HCT116 (cell line): ENCODE measurements at regions not wholly inside any gene's neighbourhood (a gene's known extent, or its start where the extent isn't known, plus 50 kb on each side); places are given as distances from the start of the nearest gene placed in this dataset.

Source experiments
- CEBPB ChIP-seq: IDR thresholded peaks from 2 replicates; pipeline ENCODE4 v1.6.1; 2012; ENCODE audit warnings: low read depth
- CTCF ChIP-seq, 3 experiments: fragments of 200-600 bp in 1 of 3; sonication (generic) in 1 of 3; IDR thresholded peaks in 2 of 3; conservative IDR thresholded peaks in 1 of 3; 2 replicates each; pipeline ENCODE4 v1.5.1; 2012 to 2017; ENCODE audit warnings: low read depth in 2 of 3, low read length in 2 of 3, antibody characterized with exemption in 1 of 3, borderline replicate concordance in 1 of 3, control low read depth in 1 of 3, mild to moderate bottlenecking in 1 of 3, mixed read lengths in 1 of 3, mixed run types in 1 of 3, moderate library complexity in 1 of 3; ENCODE audit not compliant: insufficient read depth in 1 of 3
- EZH2 ChIP-seq: fragments of 200-600 bp; sonication (generic); IDR thresholded peaks from 2 replicates; pipeline ENCODE4 v1.6.1; 2017; ENCODE audit warnings: antibody characterized with exemption, mixed run types
- FOSL1 ChIP-seq: IDR thresholded peaks from 2 replicates; pipeline ENCODE4 v1.6.1; 2012; ENCODE audit warnings: low read depth
- POLR2AphosphoS5 ChIP-seq: IDR thresholded peaks from 2 replicates; pipeline ENCODE4 v1.6.1; 2011; ENCODE audit warnings: mild to moderate bottlenecking, low read depth, low read length, moderate library complexity
- SRF ChIP-seq: IDR thresholded peaks from 2 replicates; pipeline ENCODE4 v1.6.1; 2012; ENCODE audit warnings: low read depth
- TCF7L2 ChIP-seq: IDR thresholded peaks from 2 replicates; pipeline ENCODE4 v1.7.0; 2011; ENCODE audit warnings: borderline replicate concordance, inconsistent platforms; ENCODE audit not compliant: insufficient read depth, insufficient read length; ENCODE audit errors: extremely low read depth

- TF ChIP-seq EZH2: no peak
- no peak for TF ChIP-seq CEBPB
- TF ChIP-seq SRF: no peak
- TF ChIP-seq FOSL1: no peak
- peak; percentile 22 to 64 (median 61); a peak in 5 of 6 replicates for TF ChIP-seq CTCF (IDR thresholded peaks at IDR 0.05 in 2 of 3, conservative IDR thresholded peaks at IDR 0.05 in 1 of 3; ENCODE audit: borderline replicate concordance in 1 of 3, insufficient read depth in 1 of 3, low read depth in 2 of 3, low read length in 2 of 3)
- peak; percentile 95 for TF ChIP-seq TCF7L2
- TF ChIP-seq POLR2AphosphoS5: no peak
Observed at GRCh38 chr6:27177485-27178406, 69.8 kb upstream of the PRSS16 start.
